HTR-8/SVneo (cell line): ENCODE measurements at regions not wholly inside any gene's neighbourhood (a gene's known extent, or its start where the extent isn't known, plus 50 kb on each side); places are given as distances from the start of the nearest gene placed in this dataset.

Experiments used
- DNase-seq: peaks from one replicate; pipeline ENCODE4 v3.0.0; 2011; ENCODE audit warnings: low spot score, mixed read lengths; ENCODE audit not compliant: insufficient read length
- FAIRE-seq: peaks from 2 replicates; lab custom pipeline; 2011; peaks lifted over from hg19 to GRCh38; lab: Jason Lieb, UNC

DNA sequence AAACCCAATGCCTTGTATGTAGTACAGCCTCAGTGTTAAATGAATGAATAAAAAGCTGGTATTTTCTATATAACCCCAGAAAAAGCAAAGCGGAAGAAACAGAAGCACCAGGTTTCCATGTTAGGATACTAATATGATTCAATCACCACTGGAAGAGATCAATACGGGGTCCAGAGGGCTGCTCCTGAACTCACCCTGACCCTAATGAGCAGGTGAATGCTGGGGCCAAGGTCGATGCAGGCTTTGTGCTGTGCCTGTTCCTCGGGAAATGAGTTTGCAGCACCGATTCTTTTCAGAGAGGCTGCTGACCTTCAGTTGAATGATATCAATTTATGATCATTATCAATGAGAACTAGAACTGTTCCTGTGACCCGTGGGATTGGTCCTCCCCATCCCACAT lies 228.5 kb downstream of the CDCA7 start:
- FAIRE-seq (no peak), DNase-seq (no peak)

DNA sequence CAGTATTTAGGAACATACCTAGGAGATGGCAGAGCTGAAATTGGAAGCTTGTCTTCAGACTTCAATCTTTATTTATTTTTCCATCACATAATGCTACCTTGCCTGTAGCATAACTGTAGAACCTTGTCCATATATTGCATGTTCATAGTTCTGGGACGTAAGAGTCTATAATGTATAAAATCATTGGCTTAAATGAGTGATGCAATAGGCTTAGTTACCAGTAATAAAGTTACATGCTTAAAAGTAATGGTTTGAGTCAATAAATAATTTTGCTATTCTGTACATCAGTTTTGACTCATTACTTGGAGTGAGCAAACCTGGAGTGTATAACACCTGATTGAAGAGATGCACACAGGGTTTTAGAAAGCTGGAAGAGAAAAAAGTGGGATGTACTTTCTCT lies 229.3 kb downstream of the CDCA7 start:
- DNase-seq = no peak
- FAIRE-seq = no peak

DNA sequence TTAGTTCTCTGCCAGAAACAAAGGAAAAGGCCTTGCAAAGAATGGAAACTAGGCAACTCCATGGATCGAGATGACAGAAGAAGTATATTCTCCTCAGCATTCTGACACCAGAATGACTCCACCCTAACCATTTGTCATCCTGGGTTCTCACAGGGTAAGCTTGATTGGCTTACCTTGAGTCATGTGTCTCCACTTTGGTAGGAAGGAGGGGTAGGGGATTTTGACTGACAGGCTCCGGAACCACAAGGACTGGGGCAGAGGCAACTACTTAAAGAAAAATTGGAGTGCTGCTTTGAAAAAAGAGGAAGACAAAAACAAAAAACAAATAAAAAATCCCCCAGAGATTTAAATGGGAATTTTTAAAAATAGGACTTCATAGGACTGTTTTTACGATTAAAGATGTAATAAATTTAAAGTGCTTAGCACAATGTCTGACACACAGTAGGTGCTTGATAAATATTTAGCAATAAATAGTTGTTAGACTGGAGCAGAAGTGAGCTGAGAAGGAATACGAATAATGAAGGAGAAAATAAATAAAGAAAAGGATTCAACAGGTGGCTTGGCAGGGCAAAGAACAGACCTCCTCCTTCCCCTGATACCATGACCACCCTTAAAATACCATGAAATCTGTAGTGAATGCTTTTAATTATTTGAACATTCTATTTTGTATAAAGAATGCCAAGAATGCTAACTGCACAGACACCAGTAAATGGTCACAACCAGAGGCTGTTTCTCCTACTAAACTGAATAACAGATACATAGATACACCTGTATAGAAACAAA lies 230.2 kb downstream of the CDCA7 start:
- no peak for FAIRE-seq
- no peak for DNase-seq

DNA sequence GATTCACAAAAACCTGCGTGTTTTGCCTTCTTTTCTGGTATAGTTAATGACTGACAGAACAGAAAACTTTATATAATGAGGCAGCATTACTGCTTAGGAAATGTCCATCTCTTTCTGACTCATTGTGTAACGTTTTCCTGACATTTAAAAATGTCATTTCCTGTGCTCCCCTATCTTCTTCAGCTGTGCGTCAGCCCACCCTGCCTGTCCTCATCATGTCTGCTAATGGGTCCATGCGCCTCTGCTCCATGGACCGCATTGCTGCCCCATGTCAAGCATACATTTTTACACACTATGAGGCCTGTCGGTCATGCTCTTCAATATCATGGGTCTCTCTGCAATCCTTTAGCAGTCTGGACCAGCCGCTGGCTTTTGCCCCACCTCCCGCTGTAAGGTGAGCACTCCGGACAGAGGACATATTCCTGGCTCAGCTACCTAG lies 234.3 kb downstream of the CDCA7 start:
- DNase-seq (no peak), FAIRE-seq (no peak)

DNA sequence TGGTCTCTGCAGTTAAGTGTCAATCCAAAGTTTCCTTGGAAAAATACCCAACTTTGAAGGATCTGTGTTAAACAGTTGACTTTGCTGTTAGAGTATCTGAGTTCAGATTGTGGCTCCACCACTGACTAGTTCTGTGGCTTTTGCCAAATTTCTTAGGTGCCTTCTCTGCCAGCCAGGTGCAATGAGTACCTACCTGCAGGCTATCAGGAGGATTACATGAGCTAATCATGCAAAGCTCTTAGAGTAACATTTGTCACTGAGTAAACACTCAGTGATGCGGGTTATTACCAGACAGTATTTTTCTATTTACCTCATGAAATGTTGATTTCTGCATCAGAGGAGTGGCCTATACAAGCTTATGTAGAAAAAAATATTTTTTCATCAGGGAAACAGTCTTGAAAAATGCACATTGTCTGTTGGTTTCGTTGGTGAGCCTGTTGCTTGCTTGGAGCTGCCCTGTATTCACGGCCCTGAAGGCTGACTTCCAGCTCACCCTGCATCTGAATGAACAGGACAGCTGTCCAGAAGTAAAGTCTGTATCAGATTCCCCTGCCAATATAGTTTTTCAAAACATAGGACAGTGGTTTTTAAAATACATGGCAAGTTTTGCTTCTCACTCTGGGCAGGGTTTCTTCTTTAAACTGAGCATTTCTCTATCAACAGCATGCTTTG lies 235.1 kb downstream of the CDCA7 start:
- DNase-seq (no peak), FAIRE-seq (no peak)

DNA sequence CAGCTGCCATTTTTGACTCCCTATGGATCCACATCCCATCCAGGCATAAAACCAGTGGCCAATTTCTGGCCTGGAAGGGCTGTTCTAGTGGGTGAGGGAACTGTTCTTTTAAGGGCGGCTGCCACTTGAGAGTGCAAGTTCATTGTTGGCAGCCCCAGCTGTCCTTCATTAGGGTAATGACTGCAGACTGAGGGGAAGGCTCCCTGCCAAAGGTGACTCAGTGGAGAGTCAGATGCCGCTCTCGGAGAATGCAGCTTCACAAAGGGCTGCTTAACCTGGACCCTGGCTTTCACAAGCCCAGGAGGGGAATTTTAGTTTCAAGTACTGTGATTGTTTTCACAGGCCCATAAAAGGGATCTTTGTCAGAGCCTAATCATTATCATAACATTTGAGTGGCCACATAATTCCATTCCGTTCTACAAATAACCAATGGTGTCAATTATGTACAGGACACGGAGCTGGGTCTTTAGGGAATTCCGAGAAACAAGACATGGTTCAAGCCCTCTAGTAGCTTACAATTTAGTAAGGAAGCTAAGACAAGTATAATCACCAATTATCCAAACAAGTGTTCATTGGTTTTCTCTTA lies 235.7 kb downstream of the CDCA7 start:
- FAIRE-seq = peak; percentile 70
- DNase-seq = peak; percentile 38

DNA sequence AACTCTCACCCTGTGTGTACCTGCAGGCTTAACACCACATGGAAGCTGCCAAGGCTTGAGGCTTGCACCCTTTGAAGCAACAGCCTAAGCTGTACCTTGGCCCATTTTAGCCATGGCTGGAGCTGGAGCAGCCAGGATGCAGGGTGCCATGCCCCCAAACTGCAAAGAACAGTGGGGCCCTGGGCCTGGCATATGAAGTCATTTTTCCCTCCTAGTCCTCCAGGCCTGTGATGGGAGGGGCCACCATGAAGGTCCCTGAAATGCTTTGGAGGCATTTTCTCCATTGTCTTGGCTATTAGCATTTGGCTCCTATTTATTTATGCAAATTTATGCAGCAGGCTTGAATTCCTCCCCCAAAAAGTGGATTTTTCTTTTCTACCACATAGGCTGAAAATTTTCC lies 238.4 kb downstream of the CDCA7 start:
- DNase-seq (no peak), FAIRE-seq (peak; percentile 13)

DNA sequence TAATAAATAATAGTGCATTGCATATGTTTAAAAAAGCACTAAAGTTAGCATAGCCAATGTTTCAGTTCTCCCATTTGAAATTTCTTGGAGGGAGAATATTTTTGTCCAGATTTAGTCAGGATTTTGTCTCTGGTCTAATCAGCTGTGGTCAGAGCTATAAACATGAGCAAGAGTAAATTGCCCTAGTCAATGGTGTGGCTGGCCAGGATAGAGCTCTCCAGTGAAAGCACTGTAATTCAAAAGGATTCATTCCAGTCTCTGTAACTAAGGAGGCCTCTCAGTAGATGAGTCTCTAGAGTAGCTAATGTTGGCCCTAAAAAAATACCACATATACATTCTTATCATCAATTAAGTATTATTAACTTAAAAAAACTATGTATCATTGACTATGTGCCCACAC lies 241.6 kb downstream of the CDCA7 start:
- FAIRE-seq = no peak

DNA sequence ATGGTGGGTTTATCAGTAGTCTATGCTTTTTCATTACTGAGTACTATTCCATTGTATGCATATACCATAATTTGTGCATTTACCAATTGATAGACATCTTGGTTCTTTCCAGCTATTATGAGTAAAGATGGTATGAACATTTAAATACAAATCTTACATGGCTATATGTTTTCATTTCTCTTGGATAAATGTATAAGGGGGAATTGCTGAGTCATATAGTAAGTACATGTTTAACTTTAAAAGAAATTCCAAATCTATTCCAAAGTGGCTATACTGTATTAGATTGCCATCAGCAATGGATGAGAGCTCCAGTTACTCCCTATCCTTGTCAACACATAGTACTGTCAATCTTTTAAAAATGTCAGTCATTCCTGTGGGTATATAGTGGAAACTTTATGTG lies 243.9 kb downstream of the CDCA7 start:
- DNase-seq (no peak), FAIRE-seq (no peak)

More for the DNA sequence above, 241.6 kb downstream of the CDCA7 start:
- DNase-seq = no peak

DNA sequence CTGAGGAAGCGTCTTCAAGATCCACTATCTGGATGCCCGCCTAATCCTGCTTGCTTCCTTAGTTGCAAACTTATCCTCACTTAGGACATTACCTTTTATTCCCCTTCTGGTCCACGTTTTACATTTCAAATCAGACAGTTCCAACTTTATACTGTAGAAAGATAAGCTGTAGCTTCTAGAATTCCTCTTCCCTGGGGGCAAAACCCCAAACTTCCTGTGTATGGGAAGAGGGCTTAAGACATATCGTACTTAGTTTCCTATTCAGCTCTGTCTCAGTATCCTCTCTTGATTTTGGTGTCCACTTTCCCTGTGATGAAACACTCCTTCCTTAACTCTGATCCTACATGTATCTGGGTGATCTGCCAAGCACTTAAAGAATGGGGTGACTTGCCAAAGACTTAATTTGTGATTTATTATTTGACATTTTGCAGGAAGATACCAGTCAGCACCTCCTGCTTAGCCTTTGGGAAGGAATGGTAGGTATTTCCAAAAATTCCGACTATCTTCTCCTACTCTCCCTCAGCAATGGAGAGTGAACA lies 245.2 kb downstream of the CDCA7 start:
- no peak for FAIRE-seq
- DNase-seq = no peak

DNA sequence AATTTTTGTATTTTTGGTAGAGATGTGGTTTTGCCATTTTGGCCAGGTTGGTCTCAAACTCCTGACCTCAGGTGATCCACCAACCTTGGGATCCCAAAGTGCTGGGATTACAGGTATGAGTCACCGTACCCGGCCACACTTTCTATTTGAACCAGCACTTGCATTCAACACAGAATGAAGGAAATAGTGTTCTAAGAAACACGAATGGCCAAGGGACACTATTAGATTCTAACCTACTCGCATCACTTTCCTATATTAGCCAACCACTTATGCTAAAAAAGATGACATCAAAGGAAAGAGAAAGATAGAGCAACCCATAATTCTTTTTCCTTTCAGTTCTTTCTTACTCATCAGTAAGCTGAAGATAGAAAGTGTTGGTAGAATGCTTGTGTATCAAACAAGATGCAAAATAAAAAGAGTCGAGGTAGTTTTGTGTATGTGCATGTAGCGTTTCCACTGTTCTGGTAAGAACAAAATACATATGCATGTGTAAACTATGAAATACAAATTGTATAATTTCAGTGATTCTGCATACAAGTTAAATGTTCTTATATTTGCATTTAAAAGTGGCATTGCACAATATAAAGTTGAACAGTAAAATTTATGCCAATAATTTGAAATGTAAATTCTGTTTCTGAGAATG lies 247.6 kb downstream of the CDCA7 start:
- DNase-seq = no peak
- no peak for FAIRE-seq

DNA sequence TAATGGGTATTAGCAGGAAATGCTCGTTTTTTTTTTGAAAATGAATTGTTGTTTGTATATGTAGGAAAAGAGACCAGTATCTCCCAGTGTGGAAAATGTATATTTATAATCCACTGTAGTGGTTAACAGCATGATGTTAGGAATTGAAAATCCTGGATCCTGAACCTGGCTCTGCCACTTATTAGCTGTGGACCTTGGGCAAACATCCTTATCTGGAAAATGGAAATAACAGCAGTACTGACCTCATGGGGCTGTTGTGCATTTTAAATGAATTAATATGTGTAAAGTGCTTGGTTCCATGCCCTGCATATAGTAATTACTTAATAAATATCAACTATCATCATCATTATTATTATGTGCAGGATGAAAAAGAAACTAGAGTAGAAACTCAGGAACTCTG lies 251.3 kb downstream of the CDCA7 start:
- DNase-seq (no peak), FAIRE-seq (no peak)

DNA sequence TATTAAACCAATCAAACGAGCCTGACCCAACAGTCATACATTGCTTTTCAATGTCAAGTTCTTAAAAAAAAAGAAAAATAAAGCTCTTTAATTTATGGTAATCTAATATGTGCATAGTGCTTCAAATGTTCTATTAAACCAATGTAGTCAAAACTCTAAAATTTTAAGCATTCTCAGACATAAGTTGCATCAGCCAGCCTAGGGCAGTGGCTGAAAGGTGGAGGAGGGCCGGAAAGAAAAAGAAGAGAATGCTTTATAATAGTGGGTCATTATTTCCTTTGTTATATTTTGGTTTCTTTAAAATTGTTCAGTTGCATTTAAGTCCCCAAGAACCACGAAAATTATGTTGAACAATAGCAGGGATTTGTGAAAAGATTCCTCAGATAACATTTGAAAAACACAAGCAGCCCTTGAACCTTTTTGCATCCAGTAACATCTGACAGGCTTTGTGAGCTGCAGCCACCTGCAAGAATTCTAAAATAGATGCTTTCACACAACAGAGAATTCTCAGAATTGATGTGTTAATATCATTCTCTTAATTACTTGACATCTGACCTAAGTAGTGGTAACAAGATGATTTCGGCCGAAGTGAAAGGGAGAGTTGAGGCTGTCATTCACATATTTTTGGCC lies 252.1 kb downstream of the CDCA7 start:
- FAIRE-seq = no peak

DNA sequence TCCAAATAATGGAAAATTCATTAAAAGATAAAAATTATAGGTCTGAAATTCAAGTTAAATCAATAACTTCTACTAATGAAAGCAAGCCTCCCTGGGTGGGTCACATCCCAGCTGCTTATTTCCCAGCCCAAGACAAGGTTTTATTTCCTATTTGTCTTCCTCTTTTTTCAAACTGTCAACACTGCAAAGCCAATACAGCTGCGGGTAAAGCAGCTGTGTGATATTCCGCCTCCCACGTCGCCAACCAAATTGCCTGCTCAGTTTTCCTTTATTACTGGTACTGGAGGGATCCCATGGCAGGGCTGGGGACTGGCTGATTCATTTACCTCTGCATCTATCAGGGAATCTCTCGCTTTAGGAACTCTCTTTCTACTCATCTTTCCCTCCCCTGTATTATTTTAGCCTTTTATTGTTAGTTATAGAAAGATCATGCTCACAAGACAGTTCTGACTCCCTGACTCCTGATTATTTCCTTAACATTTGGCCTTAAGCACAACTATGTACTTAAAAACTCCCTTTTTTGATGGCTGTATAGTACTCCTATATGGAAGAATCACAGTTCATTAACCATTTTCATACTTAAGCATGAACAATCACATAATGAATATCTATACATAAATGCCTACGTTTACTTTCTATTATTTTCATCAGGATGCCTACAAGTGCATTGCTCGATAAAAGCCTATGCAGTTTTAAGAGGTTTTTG lies 253.1 kb downstream of the CDCA7 start:
- no peak for DNase-seq
- no peak for FAIRE-seq

More for the DNA sequence above, 252.1 kb downstream of the CDCA7 start:
- DNase-seq = no peak

DNA sequence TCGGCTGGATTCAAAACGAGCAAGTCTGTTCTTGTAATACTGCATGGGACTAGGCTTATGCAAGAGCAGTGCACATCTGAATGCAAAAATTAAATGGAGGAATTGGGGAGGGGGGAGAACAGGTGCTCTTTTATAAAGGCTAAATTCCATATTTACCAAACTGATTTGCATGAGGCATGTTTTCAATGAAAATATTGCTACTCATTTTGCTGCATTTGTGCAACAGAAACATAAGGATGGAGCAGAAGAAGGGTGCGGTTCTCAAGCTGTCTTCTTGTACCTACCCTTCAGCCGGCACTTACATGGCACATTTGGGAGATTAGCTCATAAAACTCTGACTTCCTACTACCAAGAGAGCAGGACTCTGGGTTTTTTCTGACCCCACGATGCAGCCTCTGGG lies 256.4 kb downstream of the CDCA7 start:
- FAIRE-seq (no peak), DNase-seq (no peak)

DNA sequence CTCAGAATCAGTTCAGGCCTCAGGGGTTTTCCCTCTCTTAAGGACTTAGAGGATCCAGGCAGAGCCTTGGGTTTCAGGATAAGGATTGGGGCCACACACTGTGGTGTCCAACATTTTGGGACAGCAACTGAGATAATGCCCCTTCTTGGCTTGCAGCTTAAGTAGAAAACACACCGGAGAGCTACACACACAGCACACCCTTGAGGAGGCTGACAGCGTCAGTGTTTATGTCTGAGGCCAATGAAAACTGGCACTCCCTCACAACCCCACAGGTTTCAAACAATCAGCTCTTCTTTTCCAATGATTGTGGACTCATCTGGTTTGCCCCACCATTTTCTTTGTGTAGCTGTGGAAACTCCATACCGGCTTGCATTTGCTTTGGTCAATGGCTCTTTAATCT lies 257.7 kb downstream of the CDCA7 start:
- DNase-seq (no peak), FAIRE-seq (no peak)

DNA sequence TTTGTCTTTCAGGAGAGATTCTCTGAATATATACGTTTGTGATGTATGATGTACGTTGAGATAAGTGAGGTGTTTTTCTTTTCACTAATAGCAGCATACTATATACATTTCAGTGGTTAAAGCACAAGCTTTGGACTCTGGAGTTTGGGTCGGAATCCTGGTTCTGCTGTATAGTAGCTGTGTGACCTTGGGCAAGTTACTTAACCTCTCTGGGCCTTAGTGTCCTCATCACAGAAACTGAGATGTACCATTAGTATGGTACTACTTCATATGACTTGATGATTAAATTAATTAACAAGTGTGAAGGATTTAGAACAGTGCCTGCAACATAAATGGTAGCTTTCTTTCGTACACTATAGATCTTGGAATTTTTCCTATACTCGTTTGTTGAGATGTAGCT lies 258.7 kb downstream of the CDCA7 start:
- no peak for DNase-seq
- FAIRE-seq = no peak

DNA sequence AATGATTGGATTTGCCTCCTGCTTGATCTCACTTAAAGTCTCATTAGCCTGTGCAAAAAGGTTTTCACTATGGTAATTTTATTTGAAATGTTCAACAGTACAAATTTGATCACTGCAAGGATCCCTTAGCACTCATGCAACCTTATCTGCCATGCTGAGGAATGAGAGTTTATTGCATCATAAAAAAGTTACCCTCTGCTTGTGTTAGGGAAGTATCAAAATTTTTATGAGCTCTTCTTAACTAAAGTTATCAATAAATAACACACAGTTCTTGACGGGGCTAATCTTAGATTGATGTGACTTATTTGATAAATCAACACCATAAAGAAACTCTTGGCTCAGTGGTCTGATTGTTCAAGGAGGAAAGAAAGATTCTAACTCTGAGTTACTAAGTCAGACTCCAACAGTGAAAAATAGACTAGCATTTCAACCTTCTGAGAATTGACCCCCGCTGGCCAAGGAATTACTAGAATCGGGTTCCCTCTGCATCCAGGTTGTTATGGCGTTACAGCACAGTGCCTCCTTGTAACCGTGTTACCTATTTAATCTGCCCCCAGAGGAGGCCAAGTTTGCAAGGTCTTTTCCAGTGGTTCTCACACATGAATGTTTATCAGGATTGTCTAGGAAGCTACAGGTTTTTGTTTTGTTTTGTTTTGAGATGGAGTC lies 259.7 kb downstream of the CDCA7 start:
- DNase-seq (no peak), FAIRE-seq (no peak)
